Activated T-helper 17 cell treated with anti-CD3 and anti-CD28 coated beads, Interleukin-2, amount 50 U/mL, for 72 hours (primary cell): ENCODE measurements at regions not wholly inside any gene's neighbourhood (a gene's known extent, or its start where the extent isn't known, plus 50 kb on each side); places are given as distances from the start of the nearest gene placed in this dataset.

ENCODE experiments used
- ATAC-seq: fragments of 150-1000 bp; cut with Tn5 transposase; replicated peaks from 2 replicates; pipeline ENCODE4 v1.10.0; 2021; ENCODE audit warnings: mild to moderate bottlenecking, moderate library complexity
- H3K27ac Mint-ChIP-seq: one replicate; pipeline ENCODE4 v1.8.0; 2022; ENCODE audit warnings: mixed read lengths
- H3K27me3 Mint-ChIP-seq: one replicate; pipeline ENCODE4 v1.8.0; 2022; ENCODE audit warnings: mixed read lengths
- H3K36me3 Mint-ChIP-seq: one replicate; pipeline ENCODE4 v1.8.0; 2022; ENCODE audit warnings: low read depth, mild to moderate bottlenecking, mixed read lengths
- H3K4me1 Mint-ChIP-seq: one replicate; pipeline ENCODE4 v1.8.0; 2022; ENCODE audit warnings: mixed read lengths
- H3K4me3 Mint-ChIP-seq: one replicate; pipeline ENCODE4 v1.8.0; 2022; ENCODE audit warnings: mild to moderate bottlenecking, mixed read lengths
- H3K9me3 Mint-ChIP-seq: one replicate; pipeline ENCODE4 v1.8.0; 2022; ENCODE audit warnings: mixed read lengths

- peaks cover 17% of the 10 kb centered on the region for H3K4me1 Mint-ChIP-seq
- no peaks in the 10 kb centered on the region for H3K27me3 Mint-ChIP-seq
- ATAC-seq: no peak
- H3K9me3 Mint-ChIP-seq: no peaks in the 10 kb centered on the region
- H3K4me3 Mint-ChIP-seq: no peak overlapping the region
- no peaks in the 10 kb centered on the region for H3K36me3 Mint-ChIP-seq
- H3K27ac Mint-ChIP-seq: no peak overlapping the region
Observed at GRCh38 chr3:43159131-43159875, 53.4 kb upstream of the POMGNT2 start.

DNA sequence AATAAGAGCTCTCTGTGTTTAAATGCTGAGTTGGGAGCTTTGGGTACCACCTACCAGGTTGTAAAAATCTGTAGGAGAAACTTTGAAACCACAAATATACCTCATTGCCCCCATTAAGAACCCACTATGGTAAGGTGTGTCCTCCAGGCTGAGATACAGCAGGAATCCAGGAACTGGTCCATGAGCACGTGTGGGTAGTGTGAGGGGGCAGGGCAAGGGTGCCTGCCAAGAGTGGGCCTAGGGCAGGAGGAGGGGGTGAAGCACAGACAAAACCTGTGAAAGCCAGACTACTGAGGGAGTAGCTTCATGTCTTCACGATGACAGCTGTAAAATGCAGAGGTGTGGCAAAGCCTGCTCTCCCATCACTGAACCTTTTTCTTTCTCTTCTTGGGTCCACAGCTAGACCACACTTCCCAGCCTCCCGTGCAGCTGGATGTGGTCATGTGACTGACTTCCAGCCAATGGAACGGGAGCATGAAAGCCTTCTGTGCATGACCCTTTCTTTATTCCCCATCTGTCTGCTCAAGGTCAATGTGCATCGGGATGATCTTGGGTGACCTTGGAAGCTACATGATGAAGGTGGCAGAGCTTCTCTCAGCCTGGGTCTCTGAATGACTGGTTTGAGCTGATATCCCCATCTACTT lies 51.1 kb upstream of the POMGNT2 start:
- Mint-ChIP-seq H3K27me3 (no peaks in the 10 kb centered on the region), H3K27ac (no peak overlapping the region), H3K36me3 (no peaks in the 10 kb centered on the region), H3K9me3 (no peaks in the 10 kb centered on the region), H3K4me3 (no peak overlapping the region), H3K4me1 (peaks cover 6% of the 10 kb centered on the region)
- ATAC-seq: no peak

- no peak for ATAC-seq
- no peaks in the 10 kb centered on the region for H3K36me3 Mint-ChIP-seq
- H3K4me3 Mint-ChIP-seq: no peak overlapping the region
- peak overlapping the region; percentile 3 for H3K27ac Mint-ChIP-seq
- H3K9me3 Mint-ChIP-seq: no peaks in the 10 kb centered on the region
- peaks cover 6% of the 10 kb centered on the region for H3K4me1 Mint-ChIP-seq
- H3K27me3 Mint-ChIP-seq: peaks cover 4% of the 10 kb centered on the region
Observed at GRCh38 chr3:43155464-43156121, 49.7 kb upstream of the POMGNT2 start.
